ENCODE measurements at regions not wholly inside any gene's neighbourhood (a gene's known extent, or its start where the extent isn't known, plus 50 kb on each side); places are given as distances from the start of the nearest gene placed in this dataset.

DNA sequence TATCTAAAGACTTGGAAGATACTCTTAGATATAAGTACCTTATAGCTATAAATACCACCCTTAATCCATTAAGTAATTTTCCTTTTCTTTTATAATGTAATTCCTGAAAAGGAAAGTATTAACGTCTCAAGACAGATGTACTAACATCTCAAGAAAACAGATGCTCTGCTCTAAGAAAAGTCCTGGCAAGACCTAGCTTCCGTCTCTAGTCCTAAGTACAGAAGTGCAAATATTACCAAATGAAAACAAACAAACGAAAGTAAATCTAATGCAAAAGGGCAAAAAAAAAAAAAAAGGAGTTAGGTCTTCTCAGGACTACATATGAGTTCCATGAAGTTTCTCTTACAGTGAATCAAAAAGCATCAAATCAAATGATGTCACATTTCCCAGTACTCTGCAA lies 106.8 kb upstream of the PDE10A start:
- TF ChIP-seq ELF4 (CRISPR knock-in tag; IDR thresholded peaks at IDR 0.05; ENCODE audit: low read depth) (no peak), ZNF396 (CRISPR knock-in tag; IDR thresholded peaks at IDR 0.05; ENCODE audit: borderline replicate concordance) (no peak), SP1 (CRISPR knock-in tag; conservative IDR thresholded peaks at IDR 0.05) (no peak), CREB1 (CRISPR knock-in tag; IDR thresholded peaks at IDR 0.05) (no peak)
- TF ChIP-seq, protein P1, sequence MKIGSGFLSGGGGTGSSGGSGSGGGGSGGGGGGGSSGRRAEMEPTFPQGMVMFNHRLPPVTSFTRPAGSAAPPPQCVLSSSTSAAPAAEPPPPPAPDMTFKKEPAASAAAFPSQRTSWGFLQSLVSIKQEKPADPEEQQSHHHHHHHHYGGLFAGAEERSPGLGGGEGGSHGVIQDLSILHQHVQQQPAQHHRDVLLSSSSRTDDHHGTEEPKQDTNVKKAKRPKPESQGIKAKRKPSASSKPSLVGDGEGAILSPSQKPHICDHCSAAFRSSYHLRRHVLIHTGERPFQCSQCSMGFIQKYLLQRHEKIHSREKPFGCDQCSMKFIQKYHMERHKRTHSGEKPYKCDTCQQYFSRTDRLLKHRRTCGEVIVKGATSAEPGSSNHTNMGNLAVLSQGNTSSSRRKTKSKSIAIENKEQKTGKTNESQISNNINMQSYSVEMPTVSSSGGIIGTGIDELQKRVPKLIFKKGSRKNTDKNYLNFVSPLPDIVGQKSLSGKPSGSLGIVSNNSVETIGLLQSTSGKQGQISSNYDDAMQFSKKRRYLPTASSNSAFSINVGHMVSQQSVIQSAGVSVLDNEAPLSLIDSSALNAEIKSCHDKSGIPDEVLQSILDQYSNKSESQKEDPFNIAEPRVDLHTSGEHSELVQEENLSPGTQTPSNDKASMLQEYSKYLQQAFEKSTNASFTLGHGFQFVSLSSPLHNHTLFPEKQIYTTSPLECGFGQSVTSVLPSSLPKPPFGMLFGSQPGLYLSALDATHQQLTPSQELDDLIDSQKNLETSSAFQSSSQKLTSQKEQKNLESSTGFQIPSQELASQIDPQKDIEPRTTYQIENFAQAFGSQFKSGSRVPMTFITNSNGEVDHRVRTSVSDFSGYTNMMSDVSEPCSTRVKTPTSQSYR (CRISPR knock-in tag; IDR thresholded peaks at IDR 0.05): no peak
- TF ChIP-seq, protein P2, sequence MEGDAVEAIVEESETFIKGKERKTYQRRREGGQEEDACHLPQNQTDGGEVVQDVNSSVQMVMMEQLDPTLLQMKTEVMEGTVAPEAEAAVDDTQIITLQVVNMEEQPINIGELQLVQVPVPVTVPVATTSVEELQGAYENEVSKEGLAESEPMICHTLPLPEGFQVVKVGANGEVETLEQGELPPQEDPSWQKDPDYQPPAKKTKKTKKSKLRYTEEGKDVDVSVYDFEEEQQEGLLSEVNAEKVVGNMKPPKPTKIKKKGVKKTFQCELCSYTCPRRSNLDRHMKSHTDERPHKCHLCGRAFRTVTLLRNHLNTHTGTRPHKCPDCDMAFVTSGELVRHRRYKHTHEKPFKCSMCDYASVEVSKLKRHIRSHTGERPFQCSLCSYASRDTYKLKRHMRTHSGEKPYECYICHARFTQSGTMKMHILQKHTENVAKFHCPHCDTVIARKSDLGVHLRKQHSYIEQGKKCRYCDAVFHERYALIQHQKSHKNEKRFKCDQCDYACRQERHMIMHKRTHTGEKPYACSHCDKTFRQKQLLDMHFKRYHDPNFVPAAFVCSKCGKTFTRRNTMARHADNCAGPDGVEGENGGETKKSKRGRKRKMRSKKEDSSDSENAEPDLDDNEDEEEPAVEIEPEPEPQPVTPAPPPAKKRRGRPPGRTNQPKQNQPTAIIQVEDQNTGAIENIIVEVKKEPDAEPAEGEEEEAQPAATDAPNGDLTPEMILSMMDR (IDR thresholded peaks at IDR 0.05): no peak
- TF ChIP-seq, protein P3, sequence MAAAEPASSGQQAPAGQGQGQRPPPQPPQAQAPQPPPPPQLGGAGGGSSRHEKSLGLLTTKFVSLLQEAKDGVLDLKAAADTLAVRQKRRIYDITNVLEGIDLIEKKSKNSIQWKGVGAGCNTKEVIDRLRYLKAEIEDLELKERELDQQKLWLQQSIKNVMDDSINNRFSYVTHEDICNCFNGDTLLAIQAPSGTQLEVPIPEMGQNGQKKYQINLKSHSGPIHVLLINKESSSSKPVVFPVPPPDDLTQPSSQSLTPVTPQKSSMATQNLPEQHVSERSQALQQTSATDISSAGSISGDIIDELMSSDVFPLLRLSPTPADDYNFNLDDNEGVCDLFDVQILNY (CRISPR knock-in tag; IDR thresholded peaks at IDR 0.05): no peak
- TF ChIP-seq, protein P4, sequence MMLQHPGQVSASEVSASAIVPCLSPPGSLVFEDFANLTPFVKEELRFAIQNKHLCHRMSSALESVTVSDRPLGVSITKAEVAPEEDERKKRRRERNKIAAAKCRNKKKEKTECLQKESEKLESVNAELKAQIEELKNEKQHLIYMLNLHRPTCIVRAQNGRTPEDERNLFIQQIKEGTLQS (CRISPR knock-in tag; conservative IDR thresholded peaks at IDR 0.05): no peak
